GM18505 (cell line): ENCODE measurements at regions not wholly inside any gene's neighbourhood (a gene's known extent, or its start where the extent isn't known, plus 50 kb on each side); places are given as distances from the start of the nearest gene placed in this dataset.
A peak's percentile ranks its signal among the peaks of the same experiment; 100 is the strongest.

ENCODE experiments used
- ATAC-seq: cut with Tn5 transposase; IDR thresholded peaks from one replicate; pipeline ENCODE4 v1.9.1; 2021; ENCODE audit not compliant: unreplicated experiment
- POLR2A ChIP-seq: IDR thresholded peaks from 4 replicates; pipeline ENCODE4 v1.6.1; 2011; ENCODE audit warnings: borderline replicate concordance; ENCODE audit not compliant: insufficient read depth, insufficient read length; ENCODE audit errors: extremely low read depth

GRCh38 chr4:101599620-101600019 is 190.9 kb upstream of the BANK1 start:
- TF ChIP-seq POLR2A, result no peak
- no peak for ATAC-seq

GRCh38 chr4:101596781-101597552 is 193.6 kb upstream of the BANK1 start:
- no peak for TF ChIP-seq POLR2A

GRCh38 chr4:101594588-101594987 is 195.9 kb upstream of the BANK1 start:
- ATAC-seq, result no peak

More at GRCh38 chr4:101596781-101597552, 193.6 kb upstream of the BANK1 start:
- peak; percentile 71 for ATAC-seq

GRCh38 chr4:101593666-101594065 is 196.9 kb upstream of the BANK1 start:
- no peak for TF ChIP-seq POLR2A

More at GRCh38 chr4:101594588-101594987, 195.9 kb upstream of the BANK1 start:
- TF ChIP-seq POLR2A, result no peak

GRCh38 chr4:101584306-101584705 is 206.2 kb upstream of the BANK1 start:
- no peak for TF ChIP-seq POLR2A
- no peak for ATAC-seq

More at GRCh38 chr4:101593666-101594065, 196.9 kb upstream of the BANK1 start:
- no peak for ATAC-seq

GRCh38 chr4:101563126-101563525 is 215.8 kb upstream of the PPP3CA start:
- ATAC-seq, result no peak

GRCh38 chr4:101556842-101557241 is 209.5 kb upstream of the PPP3CA start:
- no peak for ATAC-seq

More at GRCh38 chr4:101563126-101563525, 215.8 kb upstream of the PPP3CA start:
- no peak for TF ChIP-seq POLR2A

GRCh38 chr4:101555341-101555880 is 208.1 kb upstream of the PPP3CA start:
- no peak for TF ChIP-seq POLR2A
- ATAC-seq, result no peak

More at GRCh38 chr4:101556842-101557241, 209.5 kb upstream of the PPP3CA start:
- no peak for TF ChIP-seq POLR2A

GRCh38 chr4:101540336-101540735 is 193.0 kb upstream of the PPP3CA start:
- TF ChIP-seq POLR2A, result no peak
- no peak for ATAC-seq

- no peak for TF ChIP-seq POLR2A
- no peak for ATAC-seq
These were observed 181.2 kb upstream of the PPP3CA start for GRCh38 chr4:101528526-101528925.

- TF ChIP-seq POLR2A, result no peak
- ATAC-seq, result peak; percentile 93
These were observed 179.9 kb upstream of the PPP3CA start for GRCh38 chr4:101527188-101527587.

- ATAC-seq, result no peak
- no peak for TF ChIP-seq POLR2A
These were observed 168.2 kb upstream of the PPP3CA start for GRCh38 chr4:101515566-101515965.

GRCh38 chr4:101515099-101515498 is 167.8 kb upstream of the PPP3CA start:
- no peak for TF ChIP-seq POLR2A
- no peak for ATAC-seq

- TF ChIP-seq POLR2A, result no peak
- no peak for ATAC-seq
These were observed 165.1 kb upstream of the PPP3CA start for GRCh38 chr4:101512416-101512815.

- no peak for ATAC-seq
- no peak for TF ChIP-seq POLR2A
These were observed 154.1 kb upstream of the PPP3CA start for GRCh38 chr4:101501421-101501820.

- TF ChIP-seq POLR2A, result no peak
- no peak for ATAC-seq
These were observed 153.4 kb upstream of the PPP3CA start for GRCh38 chr4:101500742-101501141.
